ENCODE measurements at regions not wholly inside any gene's neighbourhood (a gene's known extent, or its start where the extent isn't known, plus 50 kb on each side); places are given as distances from the start of the nearest gene placed in this dataset.

- TF ChIP-seq MAZ (IDR thresholded peaks at IDR 0.05; ENCODE audit: borderline replicate concordance, low read depth, low read length), result no peak
- no peak for TF ChIP-seq MAZ (CRISPR knock-in tag; IDR thresholded peaks at IDR 0.05; ENCODE audit: low read depth)
- no peak for TF ChIP-seq THAP7 (CRISPR knock-in tag; IDR thresholded peaks at IDR 0.05)
- TF ChIP-seq ARID3A (IDR thresholded peaks at IDR 0.05; ENCODE audit: low read depth, low read length), result no peak
- TF ChIP-seq ZNF121 (CRISPR knock-in tag; IDR thresholded peaks at IDR 0.05), result no peak
- TF ChIP-seq ZNF747 (CRISPR knock-in tag; IDR thresholded peaks at IDR 0.05; ENCODE audit: borderline replicate concordance), result no peak
- TF ChIP-seq ZNF510 (CRISPR knock-in tag; IDR thresholded peaks at IDR 0.05; ENCODE audit: low read depth), result no peak
- TF ChIP-seq STAT5B (CRISPR knock-in tag; IDR thresholded peaks at IDR 0.05), result no peak
- no peak for TF ChIP-seq ZBTB14 (CRISPR knock-in tag; IDR thresholded peaks at IDR 0.05)
- no peak for TF ChIP-seq ZFP82 (CRISPR knock-in tag; IDR thresholded peaks at IDR 0.05; ENCODE audit: borderline replicate concordance)
- no peak for TF ChIP-seq TRAFD1 (CRISPR knock-in tag; IDR thresholded peaks at IDR 0.05; ENCODE audit: borderline replicate concordance)
- no peak for TF ChIP-seq CAMTA2 (CRISPR knock-in tag; IDR thresholded peaks at IDR 0.05; ENCODE audit: borderline replicate concordance)
- TF ChIP-seq CTCF (CRISPR knock-in tag; IDR thresholded peaks at IDR 0.05), result no peak
- TF ChIP-seq ZBTB33 (CRISPR knock-in tag; IDR thresholded peaks at IDR 0.05), result no peak
Observed at GRCh38 chr5:124318661-124319060, 427.8 kb downstream of the ZNF608 start.
